AG20443 (cell line): ENCODE measurements at regions not wholly inside any gene's neighbourhood (a gene's known extent, or its start where the extent isn't known, plus 50 kb on each side); places are given as distances from the start of the nearest gene placed in this dataset.
A peak's percentile ranks its signal among the peaks of the same experiment; 100 is the strongest.

ENCODE experiments used
- DNase-seq: peaks from one replicate; pipeline ENCODE4 v3.0.0; 2012; ENCODE audit warnings: low spot score, mixed read lengths

GRCh38 chr2:48852938-48853337 is 97.4 kb upstream of the LHCGR start:
- DNase-seq: no peak

GRCh38 chr2:48851161-48851560 is 95.6 kb upstream of the LHCGR start:
- DNase-seq: no peak

DNA sequence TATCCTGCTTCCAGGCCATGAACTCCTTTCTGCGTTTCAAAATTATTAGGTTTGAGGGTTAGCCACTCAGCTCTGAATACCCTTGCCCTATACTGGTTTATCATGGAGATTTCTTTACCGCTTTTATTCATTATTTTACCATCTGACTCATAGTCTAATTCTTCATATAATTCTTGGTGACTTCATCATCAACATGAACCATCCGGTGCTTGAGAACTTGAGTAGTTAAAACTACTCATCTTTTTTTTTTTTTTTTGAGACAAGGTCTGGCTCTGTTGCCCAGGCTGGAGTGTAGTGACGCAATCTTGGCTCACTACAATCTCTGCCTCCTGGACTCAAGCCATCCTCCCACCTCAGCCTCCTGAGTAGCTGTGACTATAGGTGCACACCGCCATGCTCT is 94.2 kb upstream of the LHCGR start:
- peak; percentile 27 for DNase-seq

DNA sequence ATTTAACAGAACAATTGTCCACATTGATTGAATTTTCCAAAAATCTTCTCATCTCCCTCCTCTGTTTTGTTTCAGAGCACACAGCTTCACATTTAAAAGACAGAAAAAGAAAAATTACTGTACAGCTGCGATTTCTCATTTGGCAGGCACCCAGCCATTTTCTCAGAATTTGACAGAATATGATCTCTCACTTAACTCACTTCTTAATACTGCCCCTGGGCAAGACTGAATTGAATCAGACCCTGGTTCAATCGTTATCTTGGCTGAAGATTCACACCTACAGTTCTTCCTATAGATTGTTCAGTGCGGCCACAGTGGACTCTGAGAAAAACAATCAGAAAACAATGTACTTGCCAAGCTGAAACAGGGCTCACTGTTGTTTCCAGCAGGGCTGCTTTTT is 90.2 kb upstream of the LHCGR start:
- DNase-seq: no peak

GRCh38 chr2:48844417-48845155 is 89.1 kb upstream of the LHCGR start:
- DNase-seq: peak; percentile 41

GRCh38 chr2:48841126-48841525 is 85.6 kb upstream of the LHCGR start:
- DNase-seq: no peak

DNA sequence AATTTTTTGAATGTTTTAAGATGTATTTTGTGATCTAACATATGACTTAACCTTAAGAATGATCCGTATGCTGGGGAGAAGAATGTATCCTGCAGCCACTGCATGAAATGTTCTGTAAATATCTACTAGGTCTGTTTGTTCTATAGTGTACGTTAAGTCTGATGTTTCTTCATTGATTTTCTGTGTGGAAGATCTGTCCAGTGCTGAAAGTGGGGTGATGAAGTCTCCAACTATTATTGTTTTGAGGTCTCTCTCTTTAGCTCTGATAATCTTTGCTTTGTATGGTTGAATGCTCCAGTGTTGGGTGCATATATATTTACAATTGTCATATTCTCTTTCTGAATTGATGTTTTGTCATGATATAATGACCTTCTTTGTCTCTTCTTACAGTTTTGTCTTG is 82.5 kb upstream of the LHCGR start:
- DNase-seq: no peak

DNA sequence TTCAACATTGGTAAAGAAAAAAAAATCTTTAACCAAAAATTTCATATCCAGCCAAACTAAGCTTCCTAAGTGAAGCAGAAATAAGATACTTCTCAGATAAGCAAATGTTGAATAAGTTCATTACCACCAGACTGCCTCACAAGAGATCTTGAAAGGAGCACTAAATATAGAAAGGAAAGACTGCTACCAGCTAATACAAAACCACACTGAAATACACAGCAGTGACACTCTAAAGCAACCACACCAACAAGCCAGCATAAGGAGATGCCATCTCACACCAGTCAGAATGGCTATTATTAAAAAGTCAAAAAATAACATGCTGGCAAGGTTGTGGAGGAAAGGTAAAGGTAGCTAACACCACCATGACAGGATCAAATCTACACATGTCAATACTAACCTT is 74.0 kb upstream of the LHCGR start:
- no peak for DNase-seq

DNA sequence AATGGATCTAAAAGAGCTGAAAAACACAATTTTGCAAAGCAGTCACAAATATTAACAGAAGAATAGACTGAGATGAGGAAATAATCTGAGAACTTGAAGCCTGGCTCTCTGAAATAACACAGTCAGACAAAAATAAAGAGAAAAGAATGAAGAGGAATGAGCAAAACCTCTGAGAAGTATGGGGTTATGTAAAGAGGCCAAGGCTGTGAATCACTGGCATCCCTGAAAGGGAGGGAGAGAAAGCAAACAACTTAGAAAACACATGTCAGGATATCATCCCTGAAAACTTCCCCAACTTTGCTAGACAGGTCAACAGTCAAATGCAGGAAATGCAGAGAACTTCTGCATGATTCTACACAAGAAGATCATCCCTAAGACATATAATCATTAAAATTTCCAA is 73.5 kb upstream of the LHCGR start:
- DNase-seq: no peak

- DNase-seq: no peak
Measured at GRCh38 chr2:48826986-48827385, 71.5 kb upstream of the LHCGR start.

DNA sequence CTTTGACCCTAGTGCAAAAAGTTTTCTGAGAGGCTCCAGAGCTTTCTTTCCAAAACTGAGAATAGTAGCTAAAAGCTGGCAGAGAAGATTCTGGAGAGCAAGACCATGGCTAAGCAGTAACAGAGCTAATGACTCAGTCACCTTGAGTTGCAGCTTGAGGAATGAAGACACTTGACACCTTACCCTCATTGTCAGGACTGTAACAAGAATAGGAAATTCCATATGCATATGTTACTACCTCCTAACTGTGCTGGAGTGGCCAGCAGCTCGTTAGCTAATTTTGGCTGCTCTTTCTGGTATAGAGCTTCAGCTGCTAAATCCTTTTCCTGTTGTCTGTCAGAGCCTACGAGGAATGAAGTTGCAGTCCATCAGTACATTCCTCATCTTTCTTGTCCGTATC is 68.6 kb upstream of the LHCGR start:
- no peak for DNase-seq

GRCh38 chr2:48819206-48819735 is 63.7 kb upstream of the LHCGR start:
- DNase-seq: no peak

- no peak for DNase-seq
Measured at GRCh38 chr2:48817355-48817754, 61.8 kb upstream of the LHCGR start.

DNA sequence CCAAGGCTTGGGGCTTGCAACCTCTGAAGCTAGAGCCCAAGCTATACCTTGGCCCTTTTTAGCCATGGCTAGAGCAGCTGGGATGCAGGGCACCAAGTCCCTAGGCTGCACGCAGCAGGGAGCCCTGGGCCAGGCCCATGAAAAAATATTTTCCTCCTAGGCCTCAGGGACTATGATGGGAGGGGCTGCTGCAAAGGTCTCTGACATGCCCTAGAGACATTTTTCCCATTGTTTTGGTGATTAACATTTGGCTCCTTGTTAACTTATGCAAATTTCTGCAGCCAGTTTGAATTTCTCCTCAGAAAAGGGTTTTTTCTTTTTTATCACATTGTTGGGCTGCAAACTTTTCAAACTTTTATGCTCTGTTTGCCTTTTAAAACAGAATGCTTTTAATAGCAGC is 56.9 kb upstream of the LHCGR start:
- DNase-seq: no peak

DNA sequence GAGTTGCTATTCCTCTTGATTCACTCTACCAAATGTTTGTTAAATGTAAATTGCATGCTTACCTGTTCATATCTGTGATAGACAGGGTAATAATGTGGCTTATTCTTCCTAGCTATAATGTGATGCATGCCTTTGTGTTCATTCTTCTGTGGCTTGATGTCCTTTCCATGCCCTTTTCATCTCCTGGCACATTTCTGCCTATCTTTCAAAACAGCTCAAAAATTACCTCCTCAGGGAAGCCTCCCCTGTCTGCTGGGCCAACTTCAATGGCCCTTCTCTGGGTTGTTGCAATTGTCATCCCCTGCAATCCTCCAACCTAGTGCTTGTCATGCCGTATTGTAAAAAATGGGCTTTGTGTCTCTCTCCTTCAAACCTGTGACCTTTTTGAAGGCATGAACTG is 52.8 kb upstream of the LHCGR start:
- no peak for DNase-seq
